ENCODE measurements at regions not wholly inside any gene's neighbourhood (a gene's known extent, or its start where the extent isn't known, plus 50 kb on each side); places are given as distances from the start of the nearest gene placed in this dataset.

DNA sequence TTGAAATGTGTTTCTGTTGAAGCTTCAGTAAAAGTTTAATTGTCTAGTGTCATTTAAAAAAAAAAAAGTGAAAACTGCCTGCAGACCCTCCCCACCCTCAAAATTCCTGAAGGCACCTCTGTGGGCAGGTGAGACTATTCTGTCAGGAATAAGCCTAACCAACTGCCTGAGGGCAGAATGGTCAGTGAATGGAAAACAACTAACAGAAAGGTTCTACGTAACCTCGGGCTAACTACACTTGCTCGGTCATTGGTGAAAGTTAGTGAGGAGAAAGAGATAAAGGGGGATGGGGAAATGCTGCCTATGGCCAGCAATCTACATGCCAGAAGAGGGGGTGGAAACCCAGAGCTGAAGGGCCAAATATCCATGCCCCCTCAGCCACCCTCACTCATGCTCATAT is 108.6 kb upstream of the SLC24A5 start:
- H3K36me3 Mint-ChIP-seq, result no peaks in the 10 kb centered on the region
- ATAC-seq, result no peak
- no peak overlapping the region for H3K27ac Mint-ChIP-seq
- TF ChIP-seq CREM (CRISPR knock-in tag; IDR thresholded peaks at IDR 0.05) (no peak), ZNF121 (CRISPR knock-in tag; IDR thresholded peaks at IDR 0.05) (no peak), CREB1 (CRISPR knock-in tag; IDR thresholded peaks at IDR 0.05) (no peak), EMX1 (CRISPR knock-in tag; IDR thresholded peaks at IDR 0.05) (no peak), RORB (CRISPR knock-in tag; IDR thresholded peaks at IDR 0.05) (no peak), ATF1 (CRISPR knock-in tag; IDR thresholded peaks at IDR 0.05) (no peak), TP53 (CRISPR knock-in tag; IDR thresholded peaks at IDR 0.05) (no peak), ESRRA (CRISPR knock-in tag; IDR thresholded peaks at IDR 0.05; ENCODE audit: borderline replicate concordance) (no peak), NR2C2 (CRISPR knock-in tag; IDR thresholded peaks at IDR 0.05) (no peak), RELA (CRISPR knock-in tag; IDR thresholded peaks at IDR 0.05; ENCODE audit: borderline replicate concordance) (no peak), NFE2L1 (CRISPR knock-in tag; IDR thresholded peaks at IDR 0.05) (no peak)
- TF ChIP-seq, protein P1, sequence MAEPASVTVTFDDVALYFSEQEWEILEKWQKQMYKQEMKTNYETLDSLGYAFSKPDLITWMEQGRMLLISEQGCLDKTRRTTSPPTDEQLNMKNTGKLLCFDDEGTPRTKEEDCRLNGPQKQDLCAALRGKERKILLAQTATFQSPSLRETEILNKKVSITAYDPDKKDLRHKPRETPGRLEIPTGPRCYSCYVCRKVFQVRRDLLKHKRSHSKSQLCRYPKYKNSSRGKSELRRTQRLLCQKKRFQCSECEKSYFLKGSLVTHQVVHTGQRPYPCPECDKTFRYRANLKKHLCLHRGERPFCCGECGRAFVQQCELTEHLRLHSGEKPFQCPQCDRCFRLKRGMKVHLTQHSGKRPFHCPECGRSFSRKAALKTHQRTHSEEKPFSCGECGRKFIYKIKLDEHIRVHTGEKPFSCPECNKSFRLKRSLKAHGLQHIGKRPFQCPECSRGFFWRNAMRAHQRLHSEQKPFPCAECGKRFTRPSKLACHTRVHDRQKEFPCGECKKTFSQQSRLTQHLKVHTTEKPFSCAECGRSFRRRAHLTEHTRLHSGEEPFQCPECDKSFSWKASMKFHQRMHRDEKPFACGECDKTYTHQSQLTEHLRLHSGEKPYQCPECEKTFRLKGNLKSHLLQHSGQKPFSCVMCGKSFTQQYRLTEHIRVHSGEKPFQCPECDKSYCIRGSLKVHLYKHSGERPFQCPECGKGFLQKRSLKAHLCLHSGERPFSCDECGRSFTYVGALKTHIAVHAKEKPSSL (CRISPR knock-in tag; conservative IDR thresholded peaks at IDR 0.05), result no peak
- TF ChIP-seq, protein P2, sequence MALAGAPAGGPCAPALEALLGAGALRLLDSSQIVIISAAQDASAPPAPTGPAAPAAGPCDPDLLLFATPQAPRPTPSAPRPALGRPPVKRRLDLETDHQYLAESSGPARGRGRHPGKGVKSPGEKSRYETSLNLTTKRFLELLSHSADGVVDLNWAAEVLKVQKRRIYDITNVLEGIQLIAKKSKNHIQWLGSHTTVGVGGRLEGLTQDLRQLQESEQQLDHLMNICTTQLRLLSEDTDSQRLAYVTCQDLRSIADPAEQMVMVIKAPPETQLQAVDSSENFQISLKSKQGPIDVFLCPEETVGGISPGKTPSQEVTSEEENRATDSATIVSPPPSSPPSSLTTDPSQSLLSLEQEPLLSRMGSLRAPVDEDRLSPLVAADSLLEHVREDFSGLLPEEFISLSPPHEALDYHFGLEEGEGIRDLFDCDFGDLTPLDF (CRISPR knock-in tag; IDR thresholded peaks at IDR 0.05), result no peak
- TF ChIP-seq, protein P3, sequence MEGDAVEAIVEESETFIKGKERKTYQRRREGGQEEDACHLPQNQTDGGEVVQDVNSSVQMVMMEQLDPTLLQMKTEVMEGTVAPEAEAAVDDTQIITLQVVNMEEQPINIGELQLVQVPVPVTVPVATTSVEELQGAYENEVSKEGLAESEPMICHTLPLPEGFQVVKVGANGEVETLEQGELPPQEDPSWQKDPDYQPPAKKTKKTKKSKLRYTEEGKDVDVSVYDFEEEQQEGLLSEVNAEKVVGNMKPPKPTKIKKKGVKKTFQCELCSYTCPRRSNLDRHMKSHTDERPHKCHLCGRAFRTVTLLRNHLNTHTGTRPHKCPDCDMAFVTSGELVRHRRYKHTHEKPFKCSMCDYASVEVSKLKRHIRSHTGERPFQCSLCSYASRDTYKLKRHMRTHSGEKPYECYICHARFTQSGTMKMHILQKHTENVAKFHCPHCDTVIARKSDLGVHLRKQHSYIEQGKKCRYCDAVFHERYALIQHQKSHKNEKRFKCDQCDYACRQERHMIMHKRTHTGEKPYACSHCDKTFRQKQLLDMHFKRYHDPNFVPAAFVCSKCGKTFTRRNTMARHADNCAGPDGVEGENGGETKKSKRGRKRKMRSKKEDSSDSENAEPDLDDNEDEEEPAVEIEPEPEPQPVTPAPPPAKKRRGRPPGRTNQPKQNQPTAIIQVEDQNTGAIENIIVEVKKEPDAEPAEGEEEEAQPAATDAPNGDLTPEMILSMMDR (IDR thresholded peaks at IDR 0.05), result no peak
- TF ChIP-seq, protein P4, sequence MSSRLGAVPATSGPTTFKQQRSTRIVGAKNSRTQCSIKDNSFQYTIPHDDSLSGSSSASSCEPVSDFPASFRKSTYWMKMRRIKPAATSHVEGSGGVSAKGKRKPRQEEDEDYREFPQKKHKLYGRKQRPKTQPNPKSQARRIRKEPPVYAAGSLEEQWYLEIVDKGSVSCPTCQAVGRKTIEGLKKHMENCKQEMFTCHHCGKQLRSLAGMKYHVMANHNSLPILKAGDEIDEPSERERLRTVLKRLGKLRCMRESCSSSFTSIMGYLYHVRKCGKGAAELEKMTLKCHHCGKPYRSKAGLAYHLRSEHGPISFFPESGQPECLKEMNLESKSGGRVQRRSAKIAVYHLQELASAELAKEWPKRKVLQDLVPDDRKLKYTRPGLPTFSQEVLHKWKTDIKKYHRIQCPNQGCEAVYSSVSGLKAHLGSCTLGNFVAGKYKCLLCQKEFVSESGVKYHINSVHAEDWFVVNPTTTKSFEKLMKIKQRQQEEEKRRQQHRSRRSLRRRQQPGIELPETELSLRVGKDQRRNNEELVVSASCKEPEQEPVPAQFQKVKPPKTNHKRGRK (CRISPR knock-in tag; IDR thresholded peaks at IDR 0.05; ENCODE audit: borderline replicate concordance), result no peak
- TF ChIP-seq, protein P5, sequence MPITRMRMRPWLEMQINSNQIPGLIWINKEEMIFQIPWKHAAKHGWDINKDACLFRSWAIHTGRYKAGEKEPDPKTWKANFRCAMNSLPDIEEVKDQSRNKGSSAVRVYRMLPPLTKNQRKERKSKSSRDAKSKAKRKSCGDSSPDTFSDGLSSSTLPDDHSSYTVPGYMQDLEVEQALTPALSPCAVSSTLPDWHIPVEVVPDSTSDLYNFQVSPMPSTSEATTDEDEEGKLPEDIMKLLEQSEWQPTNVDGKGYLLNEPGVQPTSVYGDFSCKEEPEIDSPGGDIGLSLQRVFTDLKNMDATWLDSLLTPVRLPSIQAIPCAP (CRISPR knock-in tag; IDR thresholded peaks at IDR 0.05), result no peak
- POLR2A ChIA-PET, result no interaction called here
- CTCF ChIA-PET, result interaction anchor here (1.5 kb wide), 1 partner anchor 24 kb away, joined by 4 read pairs; no protein-coding TSS in a partner anchor
- peaks cover 20% of the 10 kb centered on the region for H3K4me1 Mint-ChIP-seq
- DNase-seq (ENCODE audit: low spot score), result no peak
- H3K27me3 Mint-ChIP-seq (ENCODE audit: low read depth), result peaks cover 3% of the 10 kb centered on the region; the same call in 1 of the 2 replicates
- 0 out of 2 replicates have a peak, but pooled peaks cover 5% of the 10 kb centered on the region for H3K9me3 Mint-ChIP-seq
- no peak overlapping the region for H3K4me3 Mint-ChIP-seq

DNA sequence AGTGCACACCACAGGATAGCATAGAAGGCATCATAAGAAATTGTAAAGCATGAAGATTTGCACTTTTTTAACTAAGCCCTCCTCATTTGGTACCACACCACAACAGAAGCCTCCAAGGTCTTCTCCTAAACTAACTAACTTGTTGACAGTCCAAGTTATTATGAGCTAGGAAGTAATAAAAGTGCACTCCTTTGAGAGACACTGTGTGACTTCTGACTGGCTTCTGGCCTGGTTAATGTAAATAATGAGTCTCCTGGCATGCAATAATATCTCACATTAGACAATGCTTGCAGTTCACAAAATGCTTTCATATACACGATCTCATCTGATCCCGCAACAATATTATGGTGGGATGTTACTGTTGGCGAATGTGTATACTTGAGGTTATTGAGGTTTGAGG is 103.9 kb upstream of the SLC24A5 start:
- Mint-ChIP-seq H3K27me3 (ENCODE audit: low read depth) (no peaks in the 10 kb centered on the region), H3K27ac (no peak overlapping the region), H3K4me3 (no peak overlapping the region), H3K9me3 (no peaks in the 10 kb centered on the region), H3K36me3 (no peaks in the 10 kb centered on the region), H3K4me1 (peaks cover 16% of the 10 kb centered on the region)
- ChIA-PET POLR2A (no interaction called here), CTCF (no interaction called here)
- DNase-seq (ENCODE audit: low spot score) (no peak), ATAC-seq (no peak)
- TF ChIP-seq ZNF263 (CRISPR knock-in tag; IDR thresholded peaks at IDR 0.05; ENCODE audit: low read depth) (no peak), SMAD3 (CRISPR knock-in tag; IDR thresholded peaks at IDR 0.05; ENCODE audit: borderline replicate concordance) (no peak), ZNF219 (CRISPR knock-in tag; IDR thresholded peaks at IDR 0.05; ENCODE audit: borderline replicate concordance) (no peak), MYBL2 (CRISPR knock-in tag; IDR thresholded peaks at IDR 0.05) (no peak), ZNF121 (CRISPR knock-in tag; IDR thresholded peaks at IDR 0.05) (no peak), EMX1 (CRISPR knock-in tag; IDR thresholded peaks at IDR 0.05) (no peak), TCF7 (CRISPR knock-in tag; IDR thresholded peaks at IDR 0.05; ENCODE audit: low read depth) (no peak)
- TF ChIP-seq, protein P6, sequence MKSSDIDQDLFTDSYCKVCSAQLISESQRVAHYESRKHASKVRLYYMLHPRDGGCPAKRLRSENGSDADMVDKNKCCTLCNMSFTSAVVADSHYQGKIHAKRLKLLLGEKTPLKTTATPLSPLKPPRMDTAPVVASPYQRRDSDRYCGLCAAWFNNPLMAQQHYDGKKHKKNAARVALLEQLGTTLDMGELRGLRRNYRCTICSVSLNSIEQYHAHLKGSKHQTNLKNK (CRISPR knock-in tag; IDR thresholded peaks at IDR 0.05), result no peak
- TF ChIP-seq, protein P7, sequence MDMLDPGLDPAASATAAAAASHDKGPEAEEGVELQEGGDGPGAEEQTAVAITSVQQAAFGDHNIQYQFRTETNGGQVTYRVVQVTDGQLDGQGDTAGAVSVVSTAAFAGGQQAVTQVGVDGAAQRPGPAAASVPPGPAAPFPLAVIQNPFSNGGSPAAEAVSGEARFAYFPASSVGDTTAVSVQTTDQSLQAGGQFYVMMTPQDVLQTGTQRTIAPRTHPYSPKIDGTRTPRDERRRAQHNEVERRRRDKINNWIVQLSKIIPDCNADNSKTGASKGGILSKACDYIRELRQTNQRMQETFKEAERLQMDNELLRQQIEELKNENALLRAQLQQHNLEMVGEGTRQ (CRISPR knock-in tag; IDR thresholded peaks at IDR 0.05), result no peak
